HCT116 (cell line): ENCODE measurements at regions not wholly inside any gene's neighbourhood (a gene's known extent, or its start where the extent isn't known, plus 50 kb on each side); places are given as distances from the start of the nearest gene placed in this dataset.

Experiments
- ATAC-seq: fragments of 200-7000 bp; cut with Tn5 transposase; 2 replicates; pipeline ENCODE4 v1.9.1; 2020; ENCODE audit warnings: mild to moderate bottlenecking, moderate library complexity
- BruUV-seq: library from RNA; stranded (reverse); fragments of 400-500 nt; replicated peaks from 2 replicates; lab custom pipeline; 2021; lab: Mats Ljungman, UMichigan
- CTCF ChIA-PET: fragments of 300-600 bp; sonication (Branson Sonifier 250); formaldehyde crosslinking; loops from one replicate; lab custom pipeline; 2021; ENCODE audit warnings: antibody characterized with exemption; lab: Charles Lee
- POLR2A ChIA-PET: fragments of 300-600, 350-600 bp; sonication (Branson Sonifier 250); formaldehyde crosslinking; loops from one replicate; lab custom pipeline; 2021; ENCODE audit warnings: antibody characterized with exemption; lab: Charles Lee
- RAD21 ChIA-PET, 2 experiments: fragments of 300-600 bp; sonication (Branson Sonifier 250); formaldehyde crosslinking; loops; one replicate each; lab custom pipeline; 2023; ENCODE audit warnings: low total read pairs in 2 of 2; ENCODE audit not compliant: uncharacterized antibody in 2 of 2, unreplicated experiment in 2 of 2, low non-redundant PET in 1 of 2; lab: Charles Lee
- DNase-seq: peaks from one replicate; pipeline ENCODE4 v3.0.0-alpha.2; 2010; ENCODE audit warnings: low read depth, low spot score
- H2AFZ ChIP-seq: fragments of 200-600 bp; shearing (Covaris generic), sonication (generic); 2 replicates; pipeline ENCODE4 v1.6.1; 2017; ENCODE audit warnings: low read depth, mixed run types, mixed read lengths, antibody characterized with exemption, low read length; ENCODE audit not compliant: poor library complexity, severe bottlenecking
- H3K27ac ChIP-seq: 2 replicates; pipeline ENCODE4 v1.5.1; 2012; ENCODE audit warnings: low read depth, low read length
- H3K27me3 ChIP-seq: fragments of 200-600 bp; sonication (generic); 2 replicates; pipeline ENCODE4 v1.6.1; 2016; ENCODE audit warnings: mixed run types, low read length, mixed read lengths; ENCODE audit not compliant: insufficient read depth
- H3K36me3 ChIP-seq, 2 experiments: fragments of 200-500 bp in 1 of 2; fragments of 200-600 bp in 1 of 2; sonication (Bioruptor generic) in 1 of 2; sonication (generic) in 1 of 2; 2 replicates each; pipeline versions ENCODE4 v1.5.1 to v1.6.1; 2014 to 2016; ENCODE audit warnings: low read length in 2 of 2, inconsistent platforms in 1 of 2, mixed read lengths in 1 of 2, mixed run types in 1 of 2; ENCODE audit not compliant: insufficient read depth in 2 of 2, control insufficient read depth in 1 of 2
- H3K4me1 ChIP-seq, 2 experiments: fragments of 200-600 bp in 1 of 2; sonication (generic) in 1 of 2; 2 replicates each; pipeline versions ENCODE4 v1.5.1 to v1.6.1; 2012 to 2017; ENCODE audit warnings: low read length in 2 of 2, inconsistent platforms in 1 of 2, mild to moderate bottlenecking in 1 of 2, mixed read lengths in 1 of 2, mixed run types in 1 of 2, moderate library complexity in 1 of 2; ENCODE audit not compliant: insufficient read depth in 2 of 2, control insufficient read depth in 1 of 2
- H3K4me2 ChIP-seq: fragments of 200-600 bp; sonication (generic); 2 replicates; pipeline ENCODE4 v1.6.1; 2017; ENCODE audit warnings: mixed run types, low read length, mixed read lengths
- H3K4me3 ChIP-seq, 2 experiments: fragments of 200-600 bp in 1 of 2; sonication (generic) in 1 of 2; replicated peaks in 1 of 2; 2 replicates each; pipeline ENCODE4 v1.5.1; 2011 to 2016; ENCODE audit warnings: low read length in 2 of 2, control low read depth in 1 of 2, low read depth in 1 of 2, mild to moderate bottlenecking in 1 of 2, mixed read lengths in 1 of 2, mixed run types in 1 of 2
- H3K79me2 ChIP-seq: fragments of 200-600 bp; sonication (generic); 2 replicates; pipeline ENCODE4 v1.6.1; 2017; ENCODE audit warnings: mild to moderate bottlenecking, mixed run types, low read length, moderate library complexity, mixed read lengths; ENCODE audit not compliant: insufficient read depth
- H3K9ac ChIP-seq: fragments of 200-600 bp; sonication (generic); 2 replicates; pipeline ENCODE4 v1.6.1; 2016; ENCODE audit warnings: low read length, mixed read lengths
- H3K9me2 ChIP-seq: fragments of 200-600 bp; sonication (generic), shearing (Covaris generic); 2 replicates; pipeline ENCODE4 v1.6.1; 2017; ENCODE audit warnings: mixed run types, mild to moderate bottlenecking, moderate library complexity; ENCODE audit not compliant: insufficient read depth
- H3K9me3 ChIP-seq, 2 experiments: fragments of 200-500 bp in 1 of 2; fragments of 200-600 bp in 1 of 2; sonication (Bioruptor generic) in 1 of 2; sonication (generic) in 1 of 2; 2 replicates each; pipeline ENCODE4 v1.6.1; 2014 to 2017; ENCODE audit warnings: low read length in 2 of 2, mixed read lengths in 2 of 2, inconsistent platforms in 1 of 2, low read depth in 1 of 2, mild to moderate bottlenecking in 1 of 2, mixed run types in 1 of 2, moderate library complexity in 1 of 2; ENCODE audit not compliant: control insufficient read depth in 1 of 2, insufficient read depth in 1 of 2
- H4K20me1 ChIP-seq: fragments of 200-600 bp; sonication (generic), shearing (Covaris generic); 2 replicates; pipeline ENCODE4 v1.6.1; 2017; ENCODE audit warnings: mixed run types, mild to moderate bottlenecking, moderate library complexity; ENCODE audit not compliant: insufficient read depth
- CEBPB ChIP-seq: IDR thresholded peaks from 2 replicates; pipeline ENCODE4 v1.6.1; 2012; ENCODE audit warnings: low read depth
- EGR1 ChIP-seq: IDR thresholded peaks from 2 replicates; pipeline ENCODE4 v1.6.1; 2012; ENCODE audit warnings: low read depth
- EZH2 ChIP-seq: fragments of 200-600 bp; sonication (generic); IDR thresholded peaks from 2 replicates; pipeline ENCODE4 v1.6.1; 2017; ENCODE audit warnings: antibody characterized with exemption, mixed run types
- FOSL1 ChIP-seq: IDR thresholded peaks from 2 replicates; pipeline ENCODE4 v1.6.1; 2012; ENCODE audit warnings: low read depth
- JUND ChIP-seq: IDR thresholded peaks from 2 replicates; pipeline ENCODE4 v1.6.1; 2012
- POLR2AphosphoS5 ChIP-seq: IDR thresholded peaks from 2 replicates; pipeline ENCODE4 v1.6.1; 2011; ENCODE audit warnings: mild to moderate bottlenecking, low read depth, low read length, moderate library complexity
- SIN3A ChIP-seq: IDR thresholded peaks from 2 replicates; pipeline ENCODE4 v1.6.1; 2012; ENCODE audit warnings: low read depth
- SP1 ChIP-seq: IDR thresholded peaks from 2 replicates; pipeline ENCODE4 v1.6.1; 2012; ENCODE audit warnings: low read depth
- TCF7L2 ChIP-seq: IDR thresholded peaks from 2 replicates; pipeline ENCODE4 v1.7.0; 2011; ENCODE audit warnings: borderline replicate concordance, inconsistent platforms; ENCODE audit not compliant: insufficient read depth, insufficient read length; ENCODE audit errors: extremely low read depth
- ZFX ChIP-seq: fragments of 450-650 bp; IDR thresholded peaks from 2 replicates; pipeline ENCODE4 v1.6.1; 2017
- intact Hi-C: fragments of 100-400 bp; cut with micrococcal nuclease; formaldehyde crosslinking; loops from 2 replicates; pipeline ENCODE4 v1.10.0; 2022
- TF ChIP-seq, protein P1 (sequence below): IDR thresholded peaks from 2 replicates; pipeline ENCODE4 v1.6.1; 2011; ENCODE audit warnings: mild to moderate bottlenecking, low read length, moderate library complexity; ENCODE audit not compliant: insufficient replicate concordance; ENCODE audit errors: extremely low read depth
- TF ChIP-seq, protein P2 (sequence below), 3 experiments: fragments of 200-600 bp in 1 of 3; sonication (generic) in 1 of 3; IDR thresholded peaks in 2 of 3; conservative IDR thresholded peaks in 1 of 3; 2 replicates each; pipeline ENCODE4 v1.5.1; 2012 to 2017; ENCODE audit warnings: low read depth in 2 of 3, low read length in 2 of 3, antibody characterized with exemption in 1 of 3, borderline replicate concordance in 1 of 3, control low read depth in 1 of 3, mild to moderate bottlenecking in 1 of 3, mixed read lengths in 1 of 3, mixed run types in 1 of 3, moderate library complexity in 1 of 3; ENCODE audit not compliant: insufficient read depth in 1 of 3
- TF ChIP-seq, protein P3 (sequence below): IDR thresholded peaks from 2 replicates; pipeline ENCODE4 v1.6.1; 2012
- TF ChIP-seq, protein P4 (sequence below): IDR thresholded peaks from 2 replicates; pipeline ENCODE4 v1.6.1; 2012; ENCODE audit warnings: low read depth
- TF ChIP-seq, protein P5 (sequence below): IDR thresholded peaks from 2 replicates; pipeline ENCODE4 v1.6.1; 2012

DNA sequence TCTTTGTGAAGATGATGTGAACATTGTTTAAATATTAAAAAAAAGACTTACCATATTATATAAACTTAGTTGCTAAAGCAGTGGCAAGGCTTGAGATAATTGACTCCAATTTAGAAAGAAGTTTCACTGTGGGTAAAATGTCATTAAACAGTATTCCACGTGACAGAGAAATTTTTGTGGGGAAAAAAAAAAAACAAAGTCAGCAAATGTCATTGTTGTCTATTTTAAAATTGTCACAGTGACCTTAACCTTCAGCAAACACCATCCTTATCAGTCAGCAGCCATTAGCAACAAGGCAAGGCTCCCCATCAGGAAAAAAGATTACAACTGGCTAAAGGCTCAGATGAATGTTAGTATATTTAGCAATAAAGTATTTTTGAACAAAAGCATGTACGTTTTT, 99.3 kb upstream of the CDH18 start:
- POLR2A ChIA-PET, result no interaction called here
- H3K9me3 ChIP-seq, result peaks cover 5 to 14% of the 10 kb centered on the region in 2 experiments; a peak in 2 of 4 replicates

More for the DNA sequence above, 99.3 kb upstream of the CDH18 start:
- intact Hi-C loops, result no loop called here
- ChIA-PET CTCF (no interaction called here), RAD21 (no interaction called here)
- Histone ChIP-seq H3K79me2 (no peaks in the 10 kb centered on the region), H3K4me3 (no peak overlapping the region), H3K9ac (no peak overlapping the region), H3K27me3 (no peaks in the 10 kb centered on the region), H4K20me1 (no peaks in the 10 kb centered on the region), H3K4me2 (no peak overlapping the region), H3K27ac (no peak overlapping the region), H2AFZ (no peak overlapping the region), H3K9me2 (no peaks in the 10 kb centered on the region), H3K36me3 (no peaks in the 10 kb centered on the region), H3K4me1 (no peaks in the 10 kb centered on the region)
- TF ChIP-seq TCF7L2 (no peak), EZH2 (no peak), SIN3A (no peak), POLR2AphosphoS5 (no peak), EGR1 (no peak), ZFX (no peak), SP1 (no peak), CEBPB (no peak), FOSL1 (no peak), JUND (no peak)
- TF ChIP-seq, protein P1, sequence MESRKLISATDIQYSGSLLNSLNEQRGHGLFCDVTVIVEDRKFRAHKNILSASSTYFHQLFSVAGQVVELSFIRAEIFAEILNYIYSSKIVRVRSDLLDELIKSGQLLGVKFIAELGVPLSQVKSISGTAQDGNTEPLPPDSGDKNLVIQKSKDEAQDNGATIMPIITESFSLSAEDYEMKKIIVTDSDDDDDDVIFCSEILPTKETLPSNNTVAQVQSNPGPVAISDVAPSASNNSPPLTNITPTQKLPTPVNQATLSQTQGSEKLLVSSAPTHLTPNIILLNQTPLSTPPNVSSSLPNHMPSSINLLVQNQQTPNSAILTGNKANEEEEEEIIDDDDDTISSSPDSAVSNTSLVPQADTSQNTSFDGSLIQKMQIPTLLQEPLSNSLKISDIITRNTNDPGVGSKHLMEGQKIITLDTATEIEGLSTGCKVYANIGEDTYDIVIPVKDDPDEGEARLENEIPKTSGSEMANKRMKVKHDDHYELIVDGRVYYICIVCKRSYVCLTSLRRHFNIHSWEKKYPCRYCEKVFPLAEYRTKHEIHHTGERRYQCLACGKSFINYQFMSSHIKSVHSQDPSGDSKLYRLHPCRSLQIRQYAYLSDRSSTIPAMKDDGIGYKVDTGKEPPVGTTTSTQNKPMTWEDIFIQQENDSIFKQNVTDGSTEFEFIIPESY, result no peak
- TF ChIP-seq, protein P2, sequence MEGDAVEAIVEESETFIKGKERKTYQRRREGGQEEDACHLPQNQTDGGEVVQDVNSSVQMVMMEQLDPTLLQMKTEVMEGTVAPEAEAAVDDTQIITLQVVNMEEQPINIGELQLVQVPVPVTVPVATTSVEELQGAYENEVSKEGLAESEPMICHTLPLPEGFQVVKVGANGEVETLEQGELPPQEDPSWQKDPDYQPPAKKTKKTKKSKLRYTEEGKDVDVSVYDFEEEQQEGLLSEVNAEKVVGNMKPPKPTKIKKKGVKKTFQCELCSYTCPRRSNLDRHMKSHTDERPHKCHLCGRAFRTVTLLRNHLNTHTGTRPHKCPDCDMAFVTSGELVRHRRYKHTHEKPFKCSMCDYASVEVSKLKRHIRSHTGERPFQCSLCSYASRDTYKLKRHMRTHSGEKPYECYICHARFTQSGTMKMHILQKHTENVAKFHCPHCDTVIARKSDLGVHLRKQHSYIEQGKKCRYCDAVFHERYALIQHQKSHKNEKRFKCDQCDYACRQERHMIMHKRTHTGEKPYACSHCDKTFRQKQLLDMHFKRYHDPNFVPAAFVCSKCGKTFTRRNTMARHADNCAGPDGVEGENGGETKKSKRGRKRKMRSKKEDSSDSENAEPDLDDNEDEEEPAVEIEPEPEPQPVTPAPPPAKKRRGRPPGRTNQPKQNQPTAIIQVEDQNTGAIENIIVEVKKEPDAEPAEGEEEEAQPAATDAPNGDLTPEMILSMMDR (IDR thresholded peaks at IDR 0.05 in 2 of 3, conservative IDR thresholded peaks at IDR 0.05 in 1 of 3; ENCODE audit: borderline replicate concordance in 1 of 3, insufficient read depth in 1 of 3, low read depth in 2 of 3, low read length in 2 of 3), result no peak
- TF ChIP-seq, protein P3, sequence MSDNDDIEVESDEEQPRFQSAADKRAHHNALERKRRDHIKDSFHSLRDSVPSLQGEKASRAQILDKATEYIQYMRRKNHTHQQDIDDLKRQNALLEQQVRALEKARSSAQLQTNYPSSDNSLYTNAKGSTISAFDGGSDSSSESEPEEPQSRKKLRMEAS, result no peak
- TF ChIP-seq, protein P4, sequence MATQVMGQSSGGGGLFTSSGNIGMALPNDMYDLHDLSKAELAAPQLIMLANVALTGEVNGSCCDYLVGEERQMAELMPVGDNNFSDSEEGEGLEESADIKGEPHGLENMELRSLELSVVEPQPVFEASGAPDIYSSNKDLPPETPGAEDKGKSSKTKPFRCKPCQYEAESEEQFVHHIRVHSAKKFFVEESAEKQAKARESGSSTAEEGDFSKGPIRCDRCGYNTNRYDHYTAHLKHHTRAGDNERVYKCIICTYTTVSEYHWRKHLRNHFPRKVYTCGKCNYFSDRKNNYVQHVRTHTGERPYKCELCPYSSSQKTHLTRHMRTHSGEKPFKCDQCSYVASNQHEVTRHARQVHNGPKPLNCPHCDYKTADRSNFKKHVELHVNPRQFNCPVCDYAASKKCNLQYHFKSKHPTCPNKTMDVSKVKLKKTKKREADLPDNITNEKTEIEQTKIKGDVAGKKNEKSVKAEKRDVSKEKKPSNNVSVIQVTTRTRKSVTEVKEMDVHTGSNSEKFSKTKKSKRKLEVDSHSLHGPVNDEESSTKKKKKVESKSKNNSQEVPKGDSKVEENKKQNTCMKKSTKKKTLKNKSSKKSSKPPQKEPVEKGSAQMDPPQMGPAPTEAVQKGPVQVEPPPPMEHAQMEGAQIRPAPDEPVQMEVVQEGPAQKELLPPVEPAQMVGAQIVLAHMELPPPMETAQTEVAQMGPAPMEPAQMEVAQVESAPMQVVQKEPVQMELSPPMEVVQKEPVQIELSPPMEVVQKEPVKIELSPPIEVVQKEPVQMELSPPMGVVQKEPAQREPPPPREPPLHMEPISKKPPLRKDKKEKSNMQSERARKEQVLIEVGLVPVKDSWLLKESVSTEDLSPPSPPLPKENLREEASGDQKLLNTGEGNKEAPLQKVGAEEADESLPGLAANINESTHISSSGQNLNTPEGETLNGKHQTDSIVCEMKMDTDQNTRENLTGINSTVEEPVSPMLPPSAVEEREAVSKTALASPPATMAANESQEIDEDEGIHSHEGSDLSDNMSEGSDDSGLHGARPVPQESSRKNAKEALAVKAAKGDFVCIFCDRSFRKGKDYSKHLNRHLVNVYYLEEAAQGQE, result no peak
- TF ChIP-seq, protein P5, sequence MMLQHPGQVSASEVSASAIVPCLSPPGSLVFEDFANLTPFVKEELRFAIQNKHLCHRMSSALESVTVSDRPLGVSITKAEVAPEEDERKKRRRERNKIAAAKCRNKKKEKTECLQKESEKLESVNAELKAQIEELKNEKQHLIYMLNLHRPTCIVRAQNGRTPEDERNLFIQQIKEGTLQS, result no peak
- BruUV-seq, result no TSS peak
- no peak for ATAC-seq
- no peak for DNase-seq
